Panc1 (cell line): ENCODE measurements at regions not wholly inside any gene's neighbourhood (a gene's known extent, or its start where the extent isn't known, plus 50 kb on each side); places are given as distances from the start of the nearest gene placed in this dataset.

Experiments
- ATAC-seq: fragments of 200-7000 bp; cut with Tn5 transposase; 2 replicates; pipeline ENCODE4 v1.9.1; 2020; ENCODE audit warnings: mild to moderate bottlenecking, moderate library complexity
- BruUV-seq: library from RNA; stranded (reverse); fragments of 400-500 nt; replicated peaks from 2 replicates; lab custom pipeline; 2021; lab: Mats Ljungman, UMichigan
- CTCF ChIA-PET: fragments of 300-600 bp; sonication (Branson Sonifier 250); formaldehyde crosslinking; loops from one replicate; lab custom pipeline; 2022; ENCODE audit warnings: antibody characterized with exemption; lab: Charles Lee
- POLR2A ChIA-PET: fragments of 300-600 bp; sonication (Branson Sonifier 250); formaldehyde crosslinking; loops from one replicate; lab custom pipeline; 2022; ENCODE audit warnings: antibody characterized with exemption; lab: Charles Lee
- DNase-seq: peaks from one replicate; pipeline ENCODE4 v3.0.0-alpha.2; 2010; ENCODE audit warnings: low read depth, low spot score
- H3K27ac ChIP-seq: 2 replicates; pipeline ENCODE4 v1.5.1; 2011; ENCODE audit warnings: mild to moderate bottlenecking, low read length, inconsistent platforms
- H3K27me3 ChIP-seq: fragments of 200-500 bp; sonication (Bioruptor generic); 2 replicates; pipeline ENCODE4 v1.6.0; 2014; ENCODE audit warnings: low read length, inconsistent platforms; ENCODE audit not compliant: control insufficient read depth, insufficient read depth
- H3K36me3 ChIP-seq: fragments of 200-500 bp; sonication (Bioruptor generic); 2 replicates; pipeline ENCODE4 v1.5.1; 2014; ENCODE audit warnings: inconsistent platforms, mild to moderate bottlenecking, low read length, moderate library complexity; ENCODE audit not compliant: control insufficient read depth, insufficient read depth
- H3K4me1 ChIP-seq: 2 replicates; pipeline ENCODE4 v1.5.1; 2011; ENCODE audit warnings: inconsistent platforms, mild to moderate bottlenecking, low read length, moderate library complexity; ENCODE audit not compliant: control insufficient read depth, insufficient read depth
- H3K4me3 ChIP-seq, 2 experiments: 2 replicates each; pipeline ENCODE4 v1.5.1; 2011 to 2012; ENCODE audit warnings: low read depth in 2 of 2, low read length in 2 of 2, mild to moderate bottlenecking in 2 of 2, inconsistent platforms in 1 of 2, moderate library complexity in 1 of 2
- H3K9me3 ChIP-seq: fragments of 200-500 bp; sonication (Bioruptor generic); 2 replicates; pipeline ENCODE4 v1.5.1; 2014; ENCODE audit warnings: low read depth, mild to moderate bottlenecking, inconsistent platforms, low read length, moderate library complexity; ENCODE audit not compliant: control insufficient read depth, insufficient read depth
- CTCF ChIP-seq: fragments of 450-650 bp; IDR thresholded peaks from 2 replicates; pipeline ENCODE4 v1.5.1; 2017; ENCODE audit warnings: mild to moderate bottlenecking
- POLR2AphosphoS5 ChIP-seq: IDR thresholded peaks from 2 replicates; pipeline ENCODE4 v1.6.1; 2012; ENCODE audit warnings: mild to moderate bottlenecking, low read depth, low read length, moderate library complexity
- SIN3A ChIP-seq: IDR thresholded peaks from 2 replicates; pipeline ENCODE4 v1.6.1; 2012; ENCODE audit warnings: low read depth, mild to moderate bottlenecking, low read length, moderate library complexity, borderline replicate concordance; ENCODE audit not compliant: insufficient read depth
- TCF7L2 ChIP-seq: IDR thresholded peaks from 2 replicates; pipeline ENCODE4 v1.6.1; 2011; ENCODE audit warnings: mild to moderate bottlenecking, low read depth, low read length, inconsistent platforms
- in situ Hi-C: cut with HindIII; loops from 2 replicates; pipeline ENCODE4 v1.10.0; 2016; ENCODE audit warnings: low sequenced_read_pairs, low pct_unique_long_range_greater_than_20kb
- intact Hi-C: fragments of 100-400 bp; cut with micrococcal nuclease; formaldehyde crosslinking; loops from one replicate; pipeline ENCODE4 v1.10.0; 2022; ENCODE audit not compliant: unreplicated experiment
- TF ChIP-seq, protein P1 (sequence below), 2 experiments: IDR thresholded peaks; 2 replicates each; pipeline ENCODE4 v1.6.1; 2011 to 2012; ENCODE audit warnings: low read depth in 2 of 2, control low read depth in 1 of 2, low read length in 1 of 2, mild to moderate bottlenecking in 1 of 2, moderate library complexity in 1 of 2; ENCODE audit not compliant: insufficient read depth in 1 of 2

GRCh38 chr17:27222515-27222914 is 71.4 kb upstream of the WSB1 start:
- ATAC-seq (no peak), DNase-seq (no peak)
- intact Hi-C loops, result no loop called here
- BruUV-seq, result no TSS peak
- Histone ChIP-seq H3K4me1 (peaks cover 10% of the 10 kb centered on the region), H3K36me3 (no peaks in the 10 kb centered on the region), H3K9me3 (no peaks in the 10 kb centered on the region), H3K4me3 (no peak overlapping the region), H3K27me3 (no peaks in the 10 kb centered on the region), H3K27ac (no peak overlapping the region)
- TF ChIP-seq SIN3A (no peak), TCF7L2 (no peak), POLR2AphosphoS5 (no peak), CTCF (no peak)
- TF ChIP-seq, protein P1, sequence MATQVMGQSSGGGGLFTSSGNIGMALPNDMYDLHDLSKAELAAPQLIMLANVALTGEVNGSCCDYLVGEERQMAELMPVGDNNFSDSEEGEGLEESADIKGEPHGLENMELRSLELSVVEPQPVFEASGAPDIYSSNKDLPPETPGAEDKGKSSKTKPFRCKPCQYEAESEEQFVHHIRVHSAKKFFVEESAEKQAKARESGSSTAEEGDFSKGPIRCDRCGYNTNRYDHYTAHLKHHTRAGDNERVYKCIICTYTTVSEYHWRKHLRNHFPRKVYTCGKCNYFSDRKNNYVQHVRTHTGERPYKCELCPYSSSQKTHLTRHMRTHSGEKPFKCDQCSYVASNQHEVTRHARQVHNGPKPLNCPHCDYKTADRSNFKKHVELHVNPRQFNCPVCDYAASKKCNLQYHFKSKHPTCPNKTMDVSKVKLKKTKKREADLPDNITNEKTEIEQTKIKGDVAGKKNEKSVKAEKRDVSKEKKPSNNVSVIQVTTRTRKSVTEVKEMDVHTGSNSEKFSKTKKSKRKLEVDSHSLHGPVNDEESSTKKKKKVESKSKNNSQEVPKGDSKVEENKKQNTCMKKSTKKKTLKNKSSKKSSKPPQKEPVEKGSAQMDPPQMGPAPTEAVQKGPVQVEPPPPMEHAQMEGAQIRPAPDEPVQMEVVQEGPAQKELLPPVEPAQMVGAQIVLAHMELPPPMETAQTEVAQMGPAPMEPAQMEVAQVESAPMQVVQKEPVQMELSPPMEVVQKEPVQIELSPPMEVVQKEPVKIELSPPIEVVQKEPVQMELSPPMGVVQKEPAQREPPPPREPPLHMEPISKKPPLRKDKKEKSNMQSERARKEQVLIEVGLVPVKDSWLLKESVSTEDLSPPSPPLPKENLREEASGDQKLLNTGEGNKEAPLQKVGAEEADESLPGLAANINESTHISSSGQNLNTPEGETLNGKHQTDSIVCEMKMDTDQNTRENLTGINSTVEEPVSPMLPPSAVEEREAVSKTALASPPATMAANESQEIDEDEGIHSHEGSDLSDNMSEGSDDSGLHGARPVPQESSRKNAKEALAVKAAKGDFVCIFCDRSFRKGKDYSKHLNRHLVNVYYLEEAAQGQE (IDR thresholded peaks at IDR 0.05; ENCODE audit: insufficient read depth in 1 of 2, low read depth in 2 of 2, low read length in 1 of 2), result no peak
- ChIA-PET POLR2A (interaction anchor here (0.6 kb wide), 1 partner anchor 87 kb away, joined by 4 read pairs; no protein-coding TSS in a partner anchor), CTCF (interaction anchor here (0.8 kb wide), 1 partner anchor 100 kb away, joined by 8 read pairs; no protein-coding TSS in a partner anchor)
- in situ Hi-C loops, result no loop called here

GRCh38 chr17:27224526-27225315 is 69.2 kb upstream of the WSB1 start:
- H3K36me3 ChIP-seq, result no peaks in the 10 kb centered on the region
- TF ChIP-seq TCF7L2 (no peak), SIN3A (no peak), POLR2AphosphoS5 (no peak), CTCF (no peak)
- TF ChIP-seq, protein P1 (IDR thresholded peaks at IDR 0.05; ENCODE audit: insufficient read depth in 1 of 2, low read depth in 2 of 2, low read length in 1 of 2), result no peak

More at GRCh38 chr17:27224526-27225315, 69.2 kb upstream of the WSB1 start:
- in situ Hi-C loops, result loop anchor here (25.0 kb wide), 1 partner anchor 113 kb away; no protein-coding TSS in a partner anchor
- Histone ChIP-seq H3K4me3 (no peak overlapping the region), H3K27ac (no peak overlapping the region), H3K9me3 (no peaks in the 10 kb centered on the region), H3K27me3 (no peaks in the 10 kb centered on the region), H3K4me1 (peaks cover 12% of the 10 kb centered on the region)
- BruUV-seq, result no TSS peak
- no peak for DNase-seq
- ATAC-seq, result no peak
- intact Hi-C loops, result no loop called here
- ChIA-PET CTCF (no interaction called here), POLR2A (interaction anchor here (0.6 kb wide), 1 partner anchor 996 kb away, joined by 4 read pairs; no protein-coding TSS in a partner anchor)
